ENCODE measurements at regions not wholly inside any gene's neighbourhood (a gene's known extent, or its start where the extent isn't known, plus 50 kb on each side); places are given as distances from the start of the nearest gene placed in this dataset.

DNA sequence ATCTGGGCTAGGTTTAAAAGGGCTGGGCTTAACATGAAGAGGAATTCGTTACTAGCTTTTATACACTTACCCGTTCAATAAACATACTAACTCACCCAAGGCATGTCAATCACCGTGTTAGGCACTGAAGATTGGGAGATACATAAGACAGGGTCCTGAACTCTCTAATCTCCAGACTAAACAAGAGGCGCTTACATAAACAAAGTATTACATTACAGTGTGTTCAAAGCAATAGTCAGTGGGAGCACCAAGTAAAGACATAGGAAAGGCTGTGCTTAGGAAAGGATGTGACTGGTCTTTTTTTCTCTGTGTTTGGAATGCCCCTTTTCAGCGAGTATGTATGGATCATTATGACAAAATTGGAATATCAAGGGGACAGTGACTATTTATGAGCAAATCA lies 203.6 kb upstream of the ADRA1B start:
- TF ChIP-seq POLR2AphosphoS5 (IDR thresholded peaks at IDR 0.05; ENCODE audit: low read depth) (no peak), GABPA (IDR thresholded peaks at IDR 0.05; ENCODE audit: low read depth) (no peak)
- TF ChIP-seq, protein P1, sequence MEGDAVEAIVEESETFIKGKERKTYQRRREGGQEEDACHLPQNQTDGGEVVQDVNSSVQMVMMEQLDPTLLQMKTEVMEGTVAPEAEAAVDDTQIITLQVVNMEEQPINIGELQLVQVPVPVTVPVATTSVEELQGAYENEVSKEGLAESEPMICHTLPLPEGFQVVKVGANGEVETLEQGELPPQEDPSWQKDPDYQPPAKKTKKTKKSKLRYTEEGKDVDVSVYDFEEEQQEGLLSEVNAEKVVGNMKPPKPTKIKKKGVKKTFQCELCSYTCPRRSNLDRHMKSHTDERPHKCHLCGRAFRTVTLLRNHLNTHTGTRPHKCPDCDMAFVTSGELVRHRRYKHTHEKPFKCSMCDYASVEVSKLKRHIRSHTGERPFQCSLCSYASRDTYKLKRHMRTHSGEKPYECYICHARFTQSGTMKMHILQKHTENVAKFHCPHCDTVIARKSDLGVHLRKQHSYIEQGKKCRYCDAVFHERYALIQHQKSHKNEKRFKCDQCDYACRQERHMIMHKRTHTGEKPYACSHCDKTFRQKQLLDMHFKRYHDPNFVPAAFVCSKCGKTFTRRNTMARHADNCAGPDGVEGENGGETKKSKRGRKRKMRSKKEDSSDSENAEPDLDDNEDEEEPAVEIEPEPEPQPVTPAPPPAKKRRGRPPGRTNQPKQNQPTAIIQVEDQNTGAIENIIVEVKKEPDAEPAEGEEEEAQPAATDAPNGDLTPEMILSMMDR (IDR thresholded peaks at IDR 0.05; ENCODE audit: insufficient read depth, low read length) = no peak
- TF ChIP-seq, protein P2, sequence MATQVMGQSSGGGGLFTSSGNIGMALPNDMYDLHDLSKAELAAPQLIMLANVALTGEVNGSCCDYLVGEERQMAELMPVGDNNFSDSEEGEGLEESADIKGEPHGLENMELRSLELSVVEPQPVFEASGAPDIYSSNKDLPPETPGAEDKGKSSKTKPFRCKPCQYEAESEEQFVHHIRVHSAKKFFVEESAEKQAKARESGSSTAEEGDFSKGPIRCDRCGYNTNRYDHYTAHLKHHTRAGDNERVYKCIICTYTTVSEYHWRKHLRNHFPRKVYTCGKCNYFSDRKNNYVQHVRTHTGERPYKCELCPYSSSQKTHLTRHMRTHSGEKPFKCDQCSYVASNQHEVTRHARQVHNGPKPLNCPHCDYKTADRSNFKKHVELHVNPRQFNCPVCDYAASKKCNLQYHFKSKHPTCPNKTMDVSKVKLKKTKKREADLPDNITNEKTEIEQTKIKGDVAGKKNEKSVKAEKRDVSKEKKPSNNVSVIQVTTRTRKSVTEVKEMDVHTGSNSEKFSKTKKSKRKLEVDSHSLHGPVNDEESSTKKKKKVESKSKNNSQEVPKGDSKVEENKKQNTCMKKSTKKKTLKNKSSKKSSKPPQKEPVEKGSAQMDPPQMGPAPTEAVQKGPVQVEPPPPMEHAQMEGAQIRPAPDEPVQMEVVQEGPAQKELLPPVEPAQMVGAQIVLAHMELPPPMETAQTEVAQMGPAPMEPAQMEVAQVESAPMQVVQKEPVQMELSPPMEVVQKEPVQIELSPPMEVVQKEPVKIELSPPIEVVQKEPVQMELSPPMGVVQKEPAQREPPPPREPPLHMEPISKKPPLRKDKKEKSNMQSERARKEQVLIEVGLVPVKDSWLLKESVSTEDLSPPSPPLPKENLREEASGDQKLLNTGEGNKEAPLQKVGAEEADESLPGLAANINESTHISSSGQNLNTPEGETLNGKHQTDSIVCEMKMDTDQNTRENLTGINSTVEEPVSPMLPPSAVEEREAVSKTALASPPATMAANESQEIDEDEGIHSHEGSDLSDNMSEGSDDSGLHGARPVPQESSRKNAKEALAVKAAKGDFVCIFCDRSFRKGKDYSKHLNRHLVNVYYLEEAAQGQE (IDR thresholded peaks at IDR 0.05; ENCODE audit: insufficient replicate concordance, low read depth) = no peak
